ENCODE measurements at regions not wholly inside any gene's neighbourhood (a gene's known extent, or its start where the extent isn't known, plus 50 kb on each side); places are given as distances from the start of the nearest gene placed in this dataset.

- Histone ChIP-seq H3K4me1 (no peaks in the 10 kb centered on the region), H3K4me3 (no peak overlapping the region), H3K9me3 (no peaks in the 10 kb centered on the region), H3K27ac (no peak overlapping the region), H3K36me3 (no peaks in the 10 kb centered on the region), H3K27me3 (no peaks in the 10 kb centered on the region)
- TF ChIP-seq CTCF (IDR thresholded peaks at IDR 0.05), result no peak
- 73 to 80% methylated on average over 5 of the region's 5 CpGs for WGBS, 2 donors
- DNase-seq, result no peak
- ATAC-seq, result no peak
- intact Hi-C loops (cut with DNase I), result no loop called here
Observed at GRCh38 chr2:150735894-150736498, 248.5 kb upstream of the RND3 start.

- H3K27me3 ChIP-seq, result no peaks in the 10 kb centered on the region
- 74 to 79% methylated on average over 4 of the region's 4 CpGs for WGBS, 2 donors
- DNase-seq (no peak), ATAC-seq (no peak)
- H3K27ac ChIP-seq, result no peak overlapping the region
- H3K9me3 ChIP-seq, result no peaks in the 10 kb centered on the region
- no peaks in the 10 kb centered on the region for H3K4me1 ChIP-seq
- TF ChIP-seq CTCF (IDR thresholded peaks at IDR 0.05), result no peak
- intact Hi-C loops (cut with DNase I), result no loop called here
- H3K36me3 ChIP-seq, result no peaks in the 10 kb centered on the region
- no peak overlapping the region for H3K4me3 ChIP-seq
Observed at GRCh38 chr2:150733051-150733618, 245.7 kb upstream of the RND3 start.

GRCh38 chr2:150732491-150732890 lies 245.0 kb upstream of the RND3 start:
- H3K4me1 ChIP-seq, result no peaks in the 10 kb centered on the region
- H3K36me3 ChIP-seq, result no peaks in the 10 kb centered on the region
- DNase-seq (no peak), ATAC-seq (no peak)
- no peak for TF ChIP-seq CTCF (IDR thresholded peaks at IDR 0.05)
- H3K4me3 ChIP-seq, result no peak overlapping the region
- intact Hi-C loops (cut with DNase I), result no loop called here
- H3K27me3 ChIP-seq, result no peaks in the 10 kb centered on the region
- 20 to 26% methylated on average over 1 of the region's 1 CpG for WGBS, 2 donors
- no peak overlapping the region for H3K27ac ChIP-seq
- H3K9me3 ChIP-seq, result no peaks in the 10 kb centered on the region

- Histone ChIP-seq H3K4me1 (no peaks in the 10 kb centered on the region), H3K4me3 (no peak overlapping the region), H3K27ac (no peak overlapping the region), H3K9me3 (no peaks in the 10 kb centered on the region), H3K36me3 (no peaks in the 10 kb centered on the region), H3K27me3 (no peaks in the 10 kb centered on the region)
- no peak for TF ChIP-seq CTCF (IDR thresholded peaks at IDR 0.05)
- intact Hi-C loops (cut with DNase I), result no loop called here
- DNase-seq, result no peak
- ATAC-seq, result no peak
Observed at GRCh38 chr2:150732064-150732463, 244.6 kb upstream of the RND3 start.

All from heart right ventricle (tissue), 16 donors.